ENCODE measurements at regions not wholly inside any gene's neighbourhood (a gene's known extent, or its start where the extent isn't known, plus 50 kb on each side); places are given as distances from the start of the nearest gene placed in this dataset.

GRCh38 chr4:27629532-27630225 is 769.0 kb downstream of the STIM2 start:
- TF ChIP-seq CTCF (IDR thresholded peaks at IDR 0.05; ENCODE audit: extremely low read depth, low read depth, low read length), result no peak
- H4K20me1 ChIP-seq (ENCODE audit: insufficient read depth, low read length), result no peaks in the 10 kb centered on the region
- H3K27me3 ChIP-seq (ENCODE audit: insufficient read depth, low read length), result no peaks in the 10 kb centered on the region
- H2AFZ ChIP-seq (ENCODE audit: low read length), result no peak overlapping the region
- H3K4me1 ChIP-seq (ENCODE audit: insufficient read depth, low read length), result no peaks in the 10 kb centered on the region
- DNase-seq (ENCODE audit: insufficient read length, low spot score, missing footprints), result no peak
- H3K79me2 ChIP-seq (ENCODE audit: insufficient read depth, low read length), result no peaks in the 10 kb centered on the region
- H3K4me2 ChIP-seq (ENCODE audit: insufficient read depth, low read length), result no peak overlapping the region
- no peak overlapping the region for H3K4me3 ChIP-seq (ENCODE audit: insufficient read depth, low read length)
- no peak overlapping the region for H3K27ac ChIP-seq (ENCODE audit: low read depth, low read length)
- no peaks in the 10 kb centered on the region for H3K36me3 ChIP-seq (ENCODE audit: insufficient read depth, low read length)
- H3K9me3 ChIP-seq (ENCODE audit: low read depth, low read length), result no peaks in the 10 kb centered on the region

- Histone ChIP-seq H2AFZ (ENCODE audit: low read length) (no peak overlapping the region), H3K27ac (ENCODE audit: low read depth, low read length) (no peak overlapping the region), H3K4me2 (ENCODE audit: insufficient read depth, low read length) (no peak overlapping the region), H3K27me3 (ENCODE audit: insufficient read depth, low read length) (no peaks in the 10 kb centered on the region), H3K79me2 (ENCODE audit: insufficient read depth, low read length) (no peaks in the 10 kb centered on the region), H3K36me3 (ENCODE audit: insufficient read depth, low read length) (no peaks in the 10 kb centered on the region), H4K20me1 (ENCODE audit: insufficient read depth, low read length) (no peaks in the 10 kb centered on the region), H3K4me3 (ENCODE audit: insufficient read depth, low read length) (no peak overlapping the region), H3K9me3 (ENCODE audit: low read depth, low read length) (no peaks in the 10 kb centered on the region), H3K4me1 (ENCODE audit: insufficient read depth, low read length) (no peaks in the 10 kb centered on the region)
- no peak for TF ChIP-seq CTCF (IDR thresholded peaks at IDR 0.05; ENCODE audit: extremely low read depth, low read depth, low read length)
- DNase-seq (ENCODE audit: insufficient read length, low spot score, missing footprints), result no peak
These were observed 775.6 kb downstream of the STIM2 start for GRCh38 chr4:27635936-27636913.

GRCh38 chr4:27638163-27638915 is 777.7 kb downstream of the STIM2 start:
- H3K4me2 ChIP-seq (ENCODE audit: insufficient read depth, low read length), result no peak overlapping the region
- H3K27ac ChIP-seq (ENCODE audit: low read depth, low read length), result no peak overlapping the region
- TF ChIP-seq CTCF (IDR thresholded peaks at IDR 0.05; ENCODE audit: extremely low read depth, low read depth, low read length), result no peak
- DNase-seq (ENCODE audit: insufficient read length, low spot score, missing footprints), result no peak
- H3K27me3 ChIP-seq (ENCODE audit: insufficient read depth, low read length), result no peaks in the 10 kb centered on the region
- H3K4me1 ChIP-seq (ENCODE audit: insufficient read depth, low read length), result no peaks in the 10 kb centered on the region
- no peaks in the 10 kb centered on the region for H3K36me3 ChIP-seq (ENCODE audit: insufficient read depth, low read length)
- H4K20me1 ChIP-seq (ENCODE audit: insufficient read depth, low read length), result no peaks in the 10 kb centered on the region
- no peak overlapping the region for H2AFZ ChIP-seq (ENCODE audit: low read length)
- H3K79me2 ChIP-seq (ENCODE audit: insufficient read depth, low read length), result no peaks in the 10 kb centered on the region
- no peaks in the 10 kb centered on the region for H3K9me3 ChIP-seq (ENCODE audit: low read depth, low read length)
- no peak overlapping the region for H3K4me3 ChIP-seq (ENCODE audit: insufficient read depth, low read length)
